H1 (cell line): ENCODE measurements at regions not wholly inside any gene's neighbourhood (a gene's known extent, or its start where the extent isn't known, plus 50 kb on each side); places are given as distances from the start of the nearest gene placed in this dataset.

Experiments used
- BCL11A ChIP-seq, 2 experiments: IDR thresholded peaks; one replicate each; pipeline ENCODE4 v1.6.1; 2011; ENCODE audit warnings: low read depth in 2 of 2, low read length in 2 of 2, mild to moderate bottlenecking in 2 of 2
- CHD1 ChIP-seq: IDR thresholded peaks from 2 replicates; pipeline ENCODE4 v1.6.1; 2012; ENCODE audit warnings: low read depth, low read length, improper control_type of control experiment
- CTCF ChIP-seq, 3 experiments: IDR thresholded peaks; 1 replicate in 2 of 3; 2 replicates in 1 of 3; pipeline versions ENCODE4 v1.5.1 to v1.6.1; 2011; ENCODE audit warnings: low read length in 3 of 3, mild to moderate bottlenecking in 3 of 3, inconsistent platforms in 2 of 3, low read depth in 1 of 3, moderate library complexity in 1 of 3; ENCODE audit not compliant: insufficient read depth in 1 of 3; ENCODE audit errors: control extremely low read depth in 1 of 3
- EP300 ChIP-seq, 2 experiments: IDR thresholded peaks; 1 replicate in 1 of 2; 2 replicates in 1 of 2; pipeline ENCODE4 v1.6.1; 2011 to 2012; ENCODE audit warnings: low read depth in 2 of 2, low read length in 2 of 2, mild to moderate bottlenecking in 2 of 2, borderline replicate concordance in 1 of 2, inconsistent platforms in 1 of 2, moderate library complexity in 1 of 2
- POLR2AphosphoS5 ChIP-seq: IDR thresholded peaks from 2 replicates; pipeline ENCODE4 v1.6.1; 2011; ENCODE audit warnings: low read depth, low read length
- RAD21 ChIP-seq, 2 experiments: IDR thresholded peaks in 1 of 2; conservative IDR thresholded peaks in 1 of 2; 2 replicates each; pipeline ENCODE4 v1.6.1; 2011; ENCODE audit warnings: low read depth in 2 of 2, low read length in 2 of 2, improper control_type of control experiment in 1 of 2, inconsistent platforms in 1 of 2, mild to moderate bottlenecking in 1 of 2, moderate library complexity in 1 of 2
- SP2 ChIP-seq: IDR thresholded peaks from 2 replicates; pipeline ENCODE4 v1.6.1; 2012; ENCODE audit warnings: mild to moderate bottlenecking, low read length, inconsistent platforms
- YY1 ChIP-seq: IDR thresholded peaks from 2 replicates; pipeline ENCODE4 v1.6.1; 2011; ENCODE audit warnings: low read depth, mild to moderate bottlenecking, low read length
- TF ChIP-seq, protein P1 (sequence below): IDR thresholded peaks from 2 replicates; pipeline ENCODE4 v1.6.1; 2011; ENCODE audit warnings: low read depth, mild to moderate bottlenecking, low read length; ENCODE audit not compliant: insufficient read depth

- no peak for TF ChIP-seq YY1
- no peak for TF ChIP-seq CHD1
- TF ChIP-seq CTCF (IDR thresholded peaks at IDR 0.05; ENCODE audit: control extremely low read depth in 1 of 3, insufficient read depth in 1 of 3, low read depth in 1 of 3, low read length in 3 of 3), result no peak
- no peak for TF ChIP-seq BCL11A (IDR thresholded peaks at IDR 0.05; ENCODE audit: low read depth in 2 of 2, low read length in 2 of 2)
- TF ChIP-seq POLR2AphosphoS5, result no peak
- no peak for TF ChIP-seq EP300 (IDR thresholded peaks at IDR 0.05; ENCODE audit: borderline replicate concordance in 1 of 2, low read depth in 2 of 2, low read length in 2 of 2)
- TF ChIP-seq, protein P1, sequence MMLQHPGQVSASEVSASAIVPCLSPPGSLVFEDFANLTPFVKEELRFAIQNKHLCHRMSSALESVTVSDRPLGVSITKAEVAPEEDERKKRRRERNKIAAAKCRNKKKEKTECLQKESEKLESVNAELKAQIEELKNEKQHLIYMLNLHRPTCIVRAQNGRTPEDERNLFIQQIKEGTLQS, result no peak
- no peak for TF ChIP-seq RAD21 (IDR thresholded peaks at IDR 0.05 in 1 of 2, conservative IDR thresholded peaks at IDR 0.05 in 1 of 2; ENCODE audit: low read depth in 2 of 2, low read length in 2 of 2)
- TF ChIP-seq SP2, result no peak
Observed at GRCh38 chr11:54832676-54833075, 126.0 kb downstream of the OR4A5 start.
